ENCODE measurements at regions not wholly inside any gene's neighbourhood (a gene's known extent, or its start where the extent isn't known, plus 50 kb on each side); places are given as distances from the start of the nearest gene placed in this dataset.
"Not testable (repeated sequence)": the region's sequence is repeated elsewhere in the genome, so short reads cannot be mapped to it uniquely, and the experiment has no call there.

DNA sequence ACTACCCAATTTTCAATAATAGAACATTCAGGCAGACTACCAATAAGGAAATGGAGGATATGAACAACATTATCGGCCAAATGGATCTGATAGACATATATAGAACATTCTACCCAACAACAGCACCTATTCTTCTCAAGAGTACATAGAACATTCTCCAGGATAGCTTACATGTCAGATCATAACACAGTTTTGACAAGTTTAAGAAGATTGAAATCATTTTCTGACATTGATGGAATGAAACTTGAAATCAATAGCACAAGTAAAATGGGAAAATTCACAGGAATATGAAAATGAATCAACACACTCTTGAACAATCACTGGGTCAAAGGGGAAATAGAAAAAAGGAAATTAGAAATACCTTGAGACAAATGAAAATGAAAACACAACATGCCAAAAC, 94.6 kb upstream of the MEGF10 start:
- H3K9ac ChIP-seq (ENCODE audit: insufficient read length, low read depth): no peak overlapping the region
- TF ChIP-seq ZNF274 (IDR thresholded peaks at IDR 0.05; ENCODE audit: low read depth, low read length): no peak
- no peaks in the 10 kb centered on the region for H3K27me3 ChIP-seq (ENCODE audit: insufficient read depth, insufficient read length)
- no peaks in the 10 kb centered on the region for H3K36me3 ChIP-seq (ENCODE audit: insufficient read depth, insufficient read length, low read length)
- no peak overlapping the region for H3K4me3 ChIP-seq (ENCODE audit: insufficient read length, low read depth)
- no peak for DNase-seq (ENCODE audit: low read depth, low spot score)
- H3K4me1 ChIP-seq (ENCODE audit: insufficient read depth, insufficient read length): no peaks in the 10 kb centered on the region
- H3K9me3 ChIP-seq (ENCODE audit: insufficient read depth, low read length): no peaks in the 10 kb centered on the region

DNA sequence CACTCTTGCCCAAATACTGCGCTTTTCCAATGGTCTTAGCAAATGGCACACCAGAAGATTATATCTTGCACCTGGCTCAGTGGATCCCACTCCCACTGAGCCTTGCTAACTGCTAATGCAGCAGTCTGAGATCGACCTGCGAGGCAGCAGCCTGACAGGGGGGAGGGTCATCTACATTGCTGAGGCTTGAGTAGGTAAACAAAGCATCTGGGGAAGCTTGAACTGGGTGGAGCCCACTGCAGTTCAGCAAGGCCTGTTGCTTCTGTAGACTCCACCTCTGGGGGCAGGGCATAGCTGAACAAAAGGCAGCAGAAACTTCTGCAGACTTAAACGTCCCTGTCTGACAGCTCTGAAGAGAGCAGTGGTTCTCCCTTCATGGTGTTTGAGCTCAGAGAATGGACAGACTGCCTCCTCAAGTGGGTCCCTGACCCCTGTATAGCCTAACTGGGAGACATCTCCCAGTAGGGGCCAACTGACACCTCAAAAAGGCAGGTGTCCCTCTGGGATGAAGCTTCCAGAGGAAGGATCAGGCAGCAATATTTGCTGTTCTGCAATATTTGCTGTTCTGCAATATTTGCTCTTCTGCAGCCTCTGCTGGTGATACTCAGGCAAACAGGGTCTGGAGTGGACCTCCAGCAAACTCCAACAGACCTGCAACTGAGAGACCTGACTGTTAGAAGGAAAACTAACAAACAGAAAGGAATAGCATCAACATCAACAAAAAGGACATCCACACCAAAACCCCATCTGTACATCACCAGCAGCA, 93.0 kb upstream of the MEGF10 start:
- H3K4me3 ChIP-seq (ENCODE audit: insufficient read length, low read depth); H3K9me3 ChIP-seq (ENCODE audit: insufficient read depth, low read length); H3K27me3 ChIP-seq (ENCODE audit: insufficient read depth, insufficient read length); H3K4me1 ChIP-seq (ENCODE audit: insufficient read depth, insufficient read length); H3K9ac ChIP-seq (ENCODE audit: insufficient read length, low read depth); H3K36me3 ChIP-seq (ENCODE audit: insufficient read depth, insufficient read length, low read length): not testable (repeated sequence)
- DNase-seq (ENCODE audit: low read depth, low spot score): peak; percentile 61

DNA sequence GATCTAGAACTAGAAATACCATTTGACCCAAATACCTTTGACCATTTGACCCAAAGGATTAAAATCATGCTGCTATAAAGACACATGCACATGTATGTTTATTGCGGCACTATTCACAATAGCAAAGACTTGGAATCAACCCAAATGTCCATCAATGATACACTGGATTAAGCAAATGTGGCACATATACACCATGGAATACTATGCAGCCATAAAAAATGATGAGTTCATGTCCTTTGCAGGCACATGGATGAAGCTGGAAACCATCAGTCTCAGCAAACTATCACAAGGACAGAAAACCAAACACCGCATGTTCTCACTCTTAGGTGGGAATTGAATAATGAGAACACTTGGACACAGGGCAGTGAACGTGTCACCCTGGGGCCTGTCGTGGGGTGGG, 87.9 kb upstream of the MEGF10 start:
- H3K9me3 ChIP-seq (ENCODE audit: insufficient read depth, low read length); H3K4me1 ChIP-seq (ENCODE audit: insufficient read depth, insufficient read length); DNase-seq (ENCODE audit: low read depth, low spot score); H3K4me3 ChIP-seq (ENCODE audit: insufficient read length, low read depth); H3K36me3 ChIP-seq (ENCODE audit: insufficient read depth, insufficient read length, low read length); H3K9ac ChIP-seq (ENCODE audit: insufficient read length, low read depth); H3K27me3 ChIP-seq (ENCODE audit: insufficient read depth, insufficient read length): not testable (repeated sequence)

DNA sequence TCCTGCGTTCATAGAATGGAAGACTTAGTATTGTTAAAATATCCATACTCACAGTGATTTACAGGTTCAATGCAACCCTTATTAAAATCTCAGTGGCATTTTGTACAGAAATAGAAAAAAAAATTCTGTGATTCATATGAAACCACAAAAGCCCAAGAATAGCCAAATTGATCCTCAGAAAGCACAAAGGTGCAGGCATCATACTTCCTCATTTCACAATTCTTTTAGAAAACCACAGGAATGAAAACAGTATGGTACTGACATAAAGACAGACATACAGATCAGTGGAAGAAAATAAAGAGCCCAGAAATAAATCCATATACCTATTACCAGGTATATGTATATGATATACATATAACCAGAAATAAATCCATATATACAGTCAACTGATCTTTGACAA, 86.8 kb upstream of the MEGF10 start:
- TF ChIP-seq SUZ12 (IDR thresholded peaks at IDR 0.05; ENCODE audit: extremely low read depth, insufficient read depth, insufficient read length) (no peak), YY1 (IDR thresholded peaks at IDR 0.05; ENCODE audit: insufficient read depth, insufficient read length) (no peak), ZNF274 (IDR thresholded peaks at IDR 0.05; ENCODE audit: low read depth, low read length) (no peak)
- no peaks in the 10 kb centered on the region for H3K4me1 ChIP-seq (ENCODE audit: insufficient read depth, insufficient read length)
- H3K9ac ChIP-seq (ENCODE audit: insufficient read length, low read depth): no peak overlapping the region
- H3K4me3 ChIP-seq (ENCODE audit: insufficient read length, low read depth): no peak overlapping the region
- H3K9me3 ChIP-seq (ENCODE audit: insufficient read depth, low read length): no peaks in the 10 kb centered on the region
- DNase-seq (ENCODE audit: low read depth, low spot score): no peak
- H3K27me3 ChIP-seq (ENCODE audit: insufficient read depth, insufficient read length): no peaks in the 10 kb centered on the region
- no peaks in the 10 kb centered on the region for H3K36me3 ChIP-seq (ENCODE audit: insufficient read depth, insufficient read length, low read length)

DNA sequence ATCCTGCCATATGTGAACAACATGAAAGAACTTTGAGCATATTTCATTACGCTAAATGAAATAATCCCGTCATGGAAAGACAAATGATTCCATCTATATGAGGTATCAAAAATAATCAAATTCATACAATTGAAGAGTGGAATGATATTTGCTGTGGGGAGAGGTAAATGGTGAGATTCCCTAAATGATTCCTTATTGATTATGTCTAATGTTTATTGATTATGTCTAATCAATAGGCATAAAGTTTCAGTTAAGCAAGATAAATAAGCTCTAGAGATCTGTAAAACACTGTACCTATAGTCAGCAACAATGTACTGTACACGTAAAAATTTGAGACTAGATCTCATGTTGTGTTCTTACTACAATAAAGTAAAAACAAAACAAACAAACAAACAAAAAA, 85.4 kb upstream of the MEGF10 start:
- Histone ChIP-seq H3K9me3 (ENCODE audit: insufficient read depth, low read length) (no peaks in the 10 kb centered on the region), H3K27me3 (ENCODE audit: insufficient read depth, insufficient read length) (no peaks in the 10 kb centered on the region), H3K36me3 (ENCODE audit: insufficient read depth, insufficient read length, low read length) (no peaks in the 10 kb centered on the region), H3K9ac (ENCODE audit: insufficient read length, low read depth) (no peak overlapping the region), H3K4me3 (ENCODE audit: insufficient read length, low read depth) (no peak overlapping the region), H3K4me1 (ENCODE audit: insufficient read depth, insufficient read length) (no peaks in the 10 kb centered on the region)
- no peak for TF ChIP-seq ZNF274 (IDR thresholded peaks at IDR 0.05; ENCODE audit: low read depth, low read length)
- TF ChIP-seq SUZ12 (IDR thresholded peaks at IDR 0.05; ENCODE audit: extremely low read depth, insufficient read depth, insufficient read length): no peak
- no peak for TF ChIP-seq YY1 (IDR thresholded peaks at IDR 0.05; ENCODE audit: insufficient read depth, insufficient read length)
- no peak for DNase-seq (ENCODE audit: low read depth, low spot score)

DNA sequence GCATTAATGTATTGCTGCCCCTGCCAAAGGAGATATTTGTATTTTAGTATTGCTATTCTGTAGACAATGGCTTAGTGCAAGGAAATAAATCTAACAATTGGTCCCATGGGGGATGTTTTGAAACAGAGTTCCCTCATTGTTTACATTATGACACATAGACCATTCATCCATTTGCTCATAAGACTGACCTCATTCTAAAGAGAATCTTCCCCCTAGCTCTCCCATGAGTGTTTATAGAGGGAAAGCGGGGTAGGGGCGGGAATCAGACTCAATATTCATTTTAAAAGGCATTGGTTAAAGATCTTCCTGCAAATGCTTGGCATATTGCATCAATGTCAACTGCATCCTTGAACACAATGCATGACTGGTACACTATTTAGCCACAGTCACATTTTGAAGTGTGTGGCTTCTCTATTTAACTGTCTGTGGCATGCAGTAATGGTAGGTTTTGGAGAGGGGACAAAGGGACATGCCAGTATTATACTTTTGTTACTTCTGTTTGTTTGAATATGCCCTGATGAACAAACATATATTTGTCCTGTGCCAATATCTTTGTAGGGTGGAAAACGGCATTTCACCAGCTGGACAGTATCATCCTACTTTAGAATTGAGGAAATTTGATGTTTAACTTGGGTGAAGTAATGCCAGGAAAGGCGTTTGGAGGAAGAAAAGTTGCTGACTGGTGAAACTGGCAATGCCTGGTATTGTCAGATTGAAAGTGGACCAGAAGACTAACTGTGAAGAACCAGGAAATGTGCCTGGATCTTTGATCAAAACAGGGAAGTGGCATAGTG, 84.1 kb upstream of the MEGF10 start:
- Histone ChIP-seq H3K27me3 (ENCODE audit: insufficient read depth, insufficient read length) (no peaks in the 10 kb centered on the region), H3K36me3 (ENCODE audit: insufficient read depth, insufficient read length, low read length) (no peaks in the 10 kb centered on the region), H3K9ac (ENCODE audit: insufficient read length, low read depth) (no peak overlapping the region), H3K4me3 (ENCODE audit: insufficient read length, low read depth) (no peak overlapping the region), H3K9me3 (ENCODE audit: insufficient read depth, low read length) (no peaks in the 10 kb centered on the region), H3K4me1 (ENCODE audit: insufficient read depth, insufficient read length) (no peaks in the 10 kb centered on the region)
- TF ChIP-seq YY1 (IDR thresholded peaks at IDR 0.05; ENCODE audit: insufficient read depth, insufficient read length) (no peak), ZNF274 (IDR thresholded peaks at IDR 0.05; ENCODE audit: low read depth, low read length) (no peak), SUZ12 (IDR thresholded peaks at IDR 0.05; ENCODE audit: extremely low read depth, insufficient read depth, insufficient read length) (no peak)
- DNase-seq (ENCODE audit: low read depth, low spot score): no peak

DNA sequence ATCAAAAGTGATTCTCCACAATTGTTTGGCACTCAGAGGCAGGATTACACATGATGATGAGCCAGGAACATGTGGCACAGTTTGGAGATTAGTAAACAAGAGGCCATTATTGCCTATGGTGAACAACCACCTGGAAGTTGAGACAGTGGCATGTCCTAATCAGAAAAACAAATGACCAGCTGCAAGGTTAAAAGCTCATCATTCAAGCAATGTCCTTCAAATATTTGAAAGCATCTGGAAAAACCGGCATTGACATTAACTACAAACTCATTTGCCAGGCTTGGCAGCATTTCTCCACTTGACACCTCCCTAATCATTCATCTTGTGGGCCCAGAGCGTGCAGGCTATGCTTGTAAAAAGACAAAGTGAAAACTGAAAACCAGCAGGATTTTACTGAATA, 80.6 kb upstream of the MEGF10 start:
- TF ChIP-seq YY1 (IDR thresholded peaks at IDR 0.05; ENCODE audit: insufficient read depth, insufficient read length) (no peak), ZNF274 (IDR thresholded peaks at IDR 0.05; ENCODE audit: low read depth, low read length) (no peak), SUZ12 (IDR thresholded peaks at IDR 0.05; ENCODE audit: extremely low read depth, insufficient read depth, insufficient read length) (no peak)
- no peaks in the 10 kb centered on the region for H3K36me3 ChIP-seq (ENCODE audit: insufficient read depth, insufficient read length, low read length)
- no peak overlapping the region for H3K4me3 ChIP-seq (ENCODE audit: insufficient read length, low read depth)
- H3K27me3 ChIP-seq (ENCODE audit: insufficient read depth, insufficient read length): no peaks in the 10 kb centered on the region
- H3K9me3 ChIP-seq (ENCODE audit: insufficient read depth, low read length): no peaks in the 10 kb centered on the region
- H3K9ac ChIP-seq (ENCODE audit: insufficient read length, low read depth): no peak overlapping the region
- DNase-seq (ENCODE audit: low read depth, low spot score): no peak
- no peaks in the 10 kb centered on the region for H3K4me1 ChIP-seq (ENCODE audit: insufficient read depth, insufficient read length)

Data from NT2/D1 (cell line).